ENCODE measurements at regions not wholly inside any gene's neighbourhood (a gene's known extent, or its start where the extent isn't known, plus 50 kb on each side); places are given as distances from the start of the nearest gene placed in this dataset.

DNA sequence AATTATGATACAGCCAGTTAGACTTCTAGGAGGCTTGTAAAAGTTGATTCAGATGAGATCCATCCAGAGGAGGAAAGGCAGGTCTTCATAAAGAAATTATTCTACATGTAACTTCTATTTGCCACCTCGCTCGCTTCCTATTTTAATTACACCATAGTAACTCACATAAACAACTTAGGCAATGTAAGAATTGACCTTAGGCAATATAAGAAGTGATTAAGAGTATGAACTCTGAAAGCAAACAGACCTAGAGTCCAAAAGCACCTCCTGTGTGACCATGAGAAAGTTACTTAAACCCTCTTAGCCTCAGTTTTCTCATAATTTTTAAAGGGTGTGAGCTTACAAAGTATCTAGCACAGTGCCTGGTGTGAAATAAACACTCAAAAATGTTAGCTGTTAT, 192.7 kb upstream of the NFIA start:
- TF ChIP-seq RARB (CRISPR knock-in tag; IDR thresholded peaks at IDR 0.05) (no peak), ISL1 (CRISPR knock-in tag; IDR thresholded peaks at IDR 0.05) (no peak), ARNTL (CRISPR knock-in tag; IDR thresholded peaks at IDR 0.05; ENCODE audit: borderline replicate concordance, low read depth) (no peak), CSDC2 (CRISPR knock-in tag; IDR thresholded peaks at IDR 0.05) (no peak), TCF4 (CRISPR knock-in tag; IDR thresholded peaks at IDR 0.05; ENCODE audit: borderline replicate concordance) (no peak)
